OCI-M2 (cell line): ENCODE measurements at regions not wholly inside any gene's neighbourhood (a gene's known extent, or its start where the extent isn't known, plus 50 kb on each side); places are given as distances from the start of the nearest gene placed in this dataset.
"Not testable (repeated sequence)": the region's sequence is repeated elsewhere in the genome, so short reads cannot be mapped to it uniquely, and the experiment has no call there.

Experiments
- DNase-seq: peaks from one replicate; lab custom pipeline; 2025; ENCODE audit not compliant: unreplicated experiment; lab: John Stamatoyannopoulos, UW

DNA sequence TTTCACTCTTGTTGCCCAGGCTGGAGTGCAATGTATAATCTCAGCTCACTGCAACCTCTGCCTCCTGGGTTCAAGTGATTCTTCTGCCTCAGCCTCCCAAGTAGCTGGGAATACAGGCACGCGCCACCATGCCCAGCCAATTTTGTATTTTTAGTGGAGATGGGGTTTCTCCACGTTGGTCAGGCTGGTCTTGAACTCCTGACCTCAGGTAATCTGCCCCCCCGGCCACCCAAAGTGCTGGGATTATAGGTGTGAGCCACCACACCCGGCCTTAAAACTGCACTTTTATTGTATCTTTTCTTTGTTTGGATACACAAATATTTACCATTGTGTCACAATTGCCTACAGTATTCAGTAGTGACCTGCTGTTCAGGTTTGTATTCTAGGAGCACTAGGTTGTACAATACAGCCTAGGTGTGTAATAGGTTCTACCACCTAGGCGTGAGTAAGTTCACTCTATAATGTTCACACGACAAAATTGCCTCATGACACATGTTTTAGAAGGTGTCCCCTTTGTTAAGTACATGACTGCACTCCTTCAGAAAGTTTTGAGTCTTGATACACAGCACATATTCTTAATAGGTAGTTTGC, 71.3 kb upstream of the SLC22A23 start:
- DNase-seq: not testable (repeated sequence)

DNA sequence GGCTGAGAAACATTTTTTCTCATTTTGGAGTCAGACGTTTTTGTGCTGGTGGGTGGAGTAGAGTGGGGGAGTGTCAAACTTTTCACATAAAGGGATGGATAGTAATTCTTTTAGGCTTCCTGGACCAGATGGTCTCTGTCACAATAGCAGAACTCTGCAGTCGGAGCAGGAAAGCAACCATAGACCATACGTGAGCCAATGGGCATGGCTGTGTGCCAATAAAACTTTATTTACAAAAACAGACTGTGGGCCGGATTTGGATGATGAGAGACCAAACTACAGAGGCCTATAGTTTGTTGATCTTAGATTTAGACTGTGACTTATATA, 70.8 kb upstream of the SLC22A23 start:
- DNase-seq: no peak

DNA sequence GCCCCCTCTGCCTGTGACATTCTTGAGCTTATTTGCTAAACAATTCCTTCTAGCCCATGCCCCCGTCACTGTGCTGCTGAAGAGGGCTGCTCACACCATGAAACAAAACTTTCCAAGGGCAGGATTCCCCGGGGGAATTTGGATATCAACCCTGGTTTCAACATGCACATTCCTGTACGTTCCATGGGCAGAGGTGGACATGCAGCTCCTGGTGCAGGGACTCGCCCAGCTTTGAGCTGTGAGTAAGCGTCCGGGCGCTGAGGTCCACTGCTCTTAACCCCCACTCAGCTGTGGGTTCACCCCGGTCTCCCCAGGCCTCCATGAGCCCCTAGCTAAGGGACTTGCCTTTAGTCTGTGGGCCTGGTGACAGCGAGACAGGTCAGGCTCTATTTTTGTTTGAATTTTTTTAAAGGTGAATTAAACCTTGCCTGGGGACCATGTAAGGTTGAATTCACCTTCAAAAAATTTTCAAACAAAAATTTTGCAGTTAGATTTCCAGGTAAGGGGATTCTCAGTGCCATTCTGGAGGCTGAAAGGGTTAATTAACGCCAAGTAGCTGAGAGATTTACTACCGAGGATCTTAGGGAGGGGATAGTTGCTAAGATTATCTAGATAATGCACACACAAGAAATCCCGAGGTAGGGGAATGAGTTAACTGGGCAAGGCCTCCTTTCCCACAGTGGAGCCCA, 70.3 kb upstream of the SLC22A23 start:
- no peak for DNase-seq

DNA sequence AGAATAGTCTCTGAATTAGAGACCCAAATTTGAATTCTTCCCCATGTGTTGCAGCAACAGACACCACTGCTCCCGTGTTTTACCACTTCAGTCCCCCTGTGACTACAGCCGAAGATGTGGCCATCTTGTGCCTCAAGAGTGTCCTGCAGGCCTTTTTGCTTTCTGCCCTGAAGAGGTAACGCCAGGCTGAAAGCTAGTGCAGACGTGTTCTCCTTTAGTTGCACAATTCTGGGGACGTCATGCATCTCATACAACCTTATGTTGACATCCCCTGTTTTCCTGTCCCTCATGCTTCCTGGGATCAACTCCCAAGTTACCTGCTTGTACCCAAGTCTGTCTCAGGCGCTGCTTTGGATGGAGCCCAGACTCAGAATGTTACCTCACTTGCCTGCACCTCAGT, 69.1 kb upstream of the SLC22A23 start:
- DNase-seq: no peak

DNA sequence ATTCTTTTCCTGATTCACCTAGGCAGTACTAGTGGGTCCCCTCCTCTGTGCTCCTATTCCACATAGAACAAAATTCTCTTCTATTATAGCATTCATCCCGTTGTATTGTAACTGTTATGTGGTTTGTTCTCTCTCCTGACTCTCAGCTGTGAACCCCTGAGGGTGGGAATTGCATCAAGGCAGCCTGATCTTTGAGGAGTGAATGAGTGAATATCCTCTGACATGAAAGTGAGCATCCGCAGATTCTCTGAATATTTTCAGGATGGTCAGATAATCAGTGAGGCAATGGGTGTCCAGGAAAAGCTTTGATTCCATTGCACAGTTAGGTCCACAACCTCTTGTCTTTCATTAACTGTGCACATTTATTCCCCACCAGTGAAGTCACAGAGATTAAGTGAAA, 67.6 kb upstream of the SLC22A23 start:
- DNase-seq: no peak

DNA sequence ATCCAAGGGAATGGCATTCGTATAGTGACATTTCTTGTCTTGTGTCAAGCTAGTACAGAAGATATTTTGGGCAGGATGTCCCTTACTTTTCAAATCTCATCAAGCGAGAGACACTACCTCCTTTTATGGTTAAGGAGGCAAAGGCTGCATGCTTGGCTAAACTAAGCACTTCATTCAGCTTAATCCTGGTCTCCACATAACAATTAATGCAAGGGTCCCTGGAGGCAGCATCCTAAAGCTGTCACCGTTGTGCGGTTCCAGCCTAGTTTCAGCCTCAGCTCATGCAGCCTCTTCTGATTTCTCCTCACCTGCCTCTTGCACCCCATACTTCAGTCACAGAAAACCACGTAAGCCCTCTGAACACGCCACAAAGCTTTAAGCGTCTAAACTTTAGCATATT, 67.1 kb upstream of the SLC22A23 start:
- no peak for DNase-seq

DNA sequence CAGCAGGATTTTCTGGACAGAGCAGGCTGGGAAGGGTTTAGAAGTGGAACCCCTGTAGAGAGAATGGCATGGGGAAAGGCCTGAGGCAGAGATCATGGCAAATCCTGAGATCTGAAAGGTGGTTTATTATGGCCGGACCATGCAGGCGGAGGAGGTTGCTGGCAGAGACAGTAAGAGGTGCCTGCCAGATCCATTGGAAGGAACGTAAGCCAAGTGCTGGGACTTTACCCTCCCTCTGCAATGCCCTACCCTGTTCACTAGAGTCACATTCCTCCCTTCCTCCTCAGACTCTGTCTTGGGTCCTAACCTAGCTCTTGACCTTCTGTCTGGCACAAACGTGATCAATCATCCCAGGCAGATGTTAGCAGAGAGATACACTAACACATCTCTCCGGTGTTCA, 66.4 kb upstream of the SLC22A23 start:
- DNase-seq: no peak

DNA sequence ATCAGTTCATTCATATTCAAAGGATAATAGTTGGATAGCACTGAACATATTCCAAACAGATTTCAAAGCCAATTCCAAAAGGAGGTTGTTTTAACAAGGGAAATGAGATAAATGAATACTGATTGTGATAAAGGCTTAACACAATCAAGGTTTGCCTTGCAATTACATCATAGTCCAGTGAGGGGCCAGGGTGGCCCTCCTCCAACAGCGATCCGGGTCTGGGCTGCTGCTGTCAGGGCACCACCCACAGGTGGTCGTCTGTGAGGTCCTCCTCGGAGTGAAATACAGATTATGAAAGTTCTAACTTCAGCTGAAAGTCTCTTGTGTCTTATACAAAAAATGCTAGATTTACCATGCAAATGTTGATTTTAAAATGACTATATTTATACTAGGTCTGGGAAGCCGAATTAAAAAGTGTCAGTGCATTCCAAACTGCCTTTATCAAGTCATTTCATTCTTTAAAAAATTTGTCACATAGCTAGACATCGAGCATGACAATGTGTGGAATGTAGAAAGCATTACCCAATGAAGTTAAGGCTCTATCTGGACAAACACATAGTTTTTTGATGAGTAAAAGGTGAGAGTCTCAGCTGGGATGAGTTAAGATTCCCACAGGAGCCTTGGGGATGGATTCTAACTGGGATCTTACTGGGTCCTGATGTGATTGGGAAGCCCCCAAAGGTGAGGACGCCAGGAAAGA, 65.9 kb upstream of the SLC22A23 start:
- no peak for DNase-seq

DNA sequence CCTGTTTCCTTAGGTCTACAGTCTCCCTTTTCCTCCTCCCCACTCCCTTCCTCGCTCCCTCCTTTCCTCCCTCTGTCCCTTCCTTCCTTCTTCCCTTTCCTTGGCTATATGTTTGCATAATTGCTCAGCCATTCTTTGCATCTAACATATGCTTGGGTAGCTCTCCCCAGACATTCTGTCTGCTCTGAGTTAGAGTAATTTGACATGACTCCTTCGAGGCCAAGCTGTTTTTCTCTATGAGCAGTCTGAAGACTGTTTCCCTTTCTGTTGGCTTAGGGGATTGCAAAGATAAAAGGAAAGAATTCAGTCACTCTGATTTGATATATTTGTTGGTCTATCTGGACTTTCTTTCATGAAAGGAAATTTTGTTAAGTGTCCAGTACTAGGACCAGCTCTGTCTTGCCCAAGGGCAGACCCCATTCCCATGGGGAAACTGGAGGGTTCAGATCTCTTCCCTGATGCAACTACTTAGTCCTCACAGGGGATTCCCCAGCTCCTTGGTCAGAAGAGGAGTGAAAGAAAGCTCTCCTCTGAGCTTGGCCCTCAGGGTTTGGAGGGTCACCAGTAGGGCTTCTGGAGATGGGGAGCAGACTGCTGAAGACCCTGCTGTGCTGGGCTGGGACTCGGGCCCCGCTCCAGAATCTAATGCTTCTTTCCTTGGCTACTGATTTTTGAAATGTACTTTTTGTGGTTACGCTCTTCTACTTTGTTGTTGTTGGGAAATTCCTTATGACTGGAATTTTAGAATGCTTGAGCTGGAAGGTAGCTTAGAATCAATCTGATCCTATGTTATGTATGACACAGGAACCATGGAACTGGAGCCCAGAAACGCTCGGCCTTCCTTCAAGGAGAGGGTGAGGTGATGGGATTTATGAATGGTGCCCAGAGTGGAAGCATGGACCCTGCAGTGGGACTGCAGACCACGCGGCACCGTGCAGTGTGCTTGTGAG, 63.7 kb upstream of the SLC22A23 start:
- DNase-seq: no peak

DNA sequence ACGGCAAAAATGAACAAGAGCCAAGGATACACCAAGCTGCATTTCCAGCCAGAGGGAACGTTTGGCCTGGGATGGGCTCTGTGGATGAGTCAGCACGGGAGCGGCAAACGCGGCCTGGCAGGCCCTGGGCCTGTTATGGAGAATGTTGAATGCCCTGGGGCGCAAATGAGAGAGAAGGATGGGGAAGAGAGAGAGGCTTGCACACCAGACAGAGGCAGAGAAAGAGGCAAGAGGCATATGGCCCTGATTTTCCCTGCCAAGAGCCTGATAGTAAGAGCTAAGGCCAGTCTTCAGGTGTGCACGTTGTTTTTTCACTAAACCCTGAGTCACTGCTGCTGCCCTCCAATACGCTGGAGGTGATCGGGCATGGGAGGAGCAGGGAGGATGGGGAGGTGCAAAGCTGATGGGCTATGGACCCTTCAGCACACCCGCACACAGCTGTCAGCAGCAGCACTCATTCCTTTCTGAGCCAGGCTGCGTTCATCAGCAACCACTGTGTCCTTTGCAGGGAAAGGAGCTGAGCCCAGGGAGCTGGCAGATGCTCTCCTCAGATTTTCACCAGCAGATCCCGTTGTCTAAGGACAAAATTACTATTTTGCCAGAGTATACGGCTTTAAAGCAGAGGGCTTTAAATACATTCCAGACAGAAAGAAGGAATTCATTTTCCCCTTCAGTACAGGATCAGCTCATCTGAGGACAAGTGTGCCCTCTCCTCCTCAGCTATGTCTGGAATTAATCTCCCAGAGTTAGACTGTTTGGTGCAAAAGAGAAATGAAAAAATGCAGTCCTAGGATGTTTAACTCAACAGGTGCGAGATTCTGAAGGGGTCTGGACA, 61.7 kb upstream of the SLC22A23 start:
- DNase-seq: no peak

DNA sequence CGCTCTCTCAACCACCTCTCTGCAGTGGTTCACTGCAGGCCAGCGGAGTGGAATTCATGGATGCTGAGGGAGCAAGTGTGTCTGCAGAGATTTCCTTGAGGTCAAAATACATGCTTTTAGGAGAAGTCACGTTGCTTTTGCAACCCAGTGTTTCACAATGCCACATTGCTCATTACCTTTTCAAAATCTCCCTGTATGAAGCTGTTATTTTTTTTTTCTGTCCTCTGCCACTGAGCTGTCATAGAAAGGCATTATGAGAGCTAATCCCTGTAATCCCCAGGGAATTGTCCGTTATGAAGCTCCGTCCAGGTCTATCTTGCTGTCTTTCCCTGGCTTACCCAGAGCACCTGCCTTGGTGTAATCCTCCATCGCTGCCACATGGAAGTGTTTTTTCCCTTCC, 60.5 kb upstream of the SLC22A23 start:
- DNase-seq: no peak

DNA sequence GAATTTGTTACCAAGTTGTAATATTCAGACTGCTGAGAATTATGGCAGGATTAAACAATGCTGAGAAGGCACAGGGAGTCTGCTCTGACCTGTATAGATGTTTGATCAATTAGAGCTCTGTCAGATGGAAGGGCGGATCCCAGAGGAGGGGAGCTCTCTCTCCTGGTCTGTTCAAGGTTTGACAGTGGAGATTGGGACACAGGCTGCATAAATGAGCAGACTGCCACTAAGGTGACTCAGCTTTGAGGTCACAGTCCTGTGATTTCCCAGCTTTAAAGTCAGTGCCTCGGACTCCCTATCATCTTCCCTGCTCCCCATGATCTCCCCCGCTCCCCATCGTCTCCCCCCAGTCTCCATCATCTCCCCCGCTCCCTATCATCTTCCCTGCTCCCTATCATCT, 59.2 kb upstream of the SLC22A23 start:
- no peak for DNase-seq

DNA sequence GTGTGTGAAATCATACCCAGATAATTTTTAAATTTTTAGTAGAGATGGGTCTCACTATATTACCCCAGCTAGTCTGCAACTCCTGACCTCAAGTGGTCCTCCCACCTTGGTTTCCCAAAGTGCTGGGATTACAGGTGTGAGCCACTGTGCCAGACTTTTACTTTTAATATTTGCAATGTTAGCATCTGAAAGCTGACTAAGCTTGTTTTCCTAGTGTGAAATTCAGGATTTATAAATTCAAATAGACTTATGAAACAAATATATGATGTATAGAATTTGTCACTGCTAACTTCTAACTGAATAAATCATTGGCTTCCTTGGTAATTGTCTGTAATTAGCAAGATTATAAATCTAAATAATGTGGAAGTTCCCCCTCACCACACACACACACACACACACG, 58.8 kb upstream of the SLC22A23 start:
- DNase-seq: no peak

DNA sequence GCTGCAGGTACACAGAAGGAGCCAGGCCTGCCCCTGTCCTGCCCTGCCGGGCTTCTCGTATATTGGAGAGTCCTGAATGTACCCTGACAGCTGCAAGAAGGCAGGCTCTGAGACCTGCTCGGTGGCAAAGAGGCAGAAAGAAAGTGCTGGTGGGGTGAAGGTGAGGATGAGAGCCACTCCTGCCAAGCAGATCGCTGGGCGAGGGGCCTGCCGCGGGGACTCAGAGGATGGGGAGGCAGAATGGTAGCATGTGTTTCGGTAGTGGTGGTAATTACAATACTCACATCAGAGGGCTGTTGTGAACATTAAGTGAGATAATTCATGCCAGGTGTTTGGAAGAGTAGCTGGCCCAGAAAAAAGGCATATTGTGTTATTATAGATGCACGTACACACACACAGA, 56.6 kb upstream of the SLC22A23 start:
- DNase-seq: no peak

DNA sequence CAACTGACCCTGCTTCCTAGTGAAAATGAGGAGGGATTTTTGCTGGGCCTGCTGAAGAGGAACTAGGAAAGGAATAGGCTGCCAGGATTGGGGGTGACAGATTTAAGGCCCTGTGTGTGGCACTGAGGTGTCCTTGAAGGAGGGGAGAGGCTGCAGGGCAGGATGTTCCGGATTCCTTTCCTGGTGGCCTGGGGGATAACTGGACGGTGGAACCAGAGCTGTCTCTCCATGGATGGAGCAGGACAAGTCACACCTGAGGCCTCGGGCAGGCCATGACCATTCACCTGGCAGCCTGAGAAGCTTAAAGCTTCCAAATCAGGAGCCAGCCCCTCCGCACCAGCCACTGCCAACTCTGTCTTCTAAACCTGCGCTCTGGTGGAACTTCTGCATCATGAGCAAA, 56.0 kb upstream of the SLC22A23 start:
- DNase-seq: no peak

DNA sequence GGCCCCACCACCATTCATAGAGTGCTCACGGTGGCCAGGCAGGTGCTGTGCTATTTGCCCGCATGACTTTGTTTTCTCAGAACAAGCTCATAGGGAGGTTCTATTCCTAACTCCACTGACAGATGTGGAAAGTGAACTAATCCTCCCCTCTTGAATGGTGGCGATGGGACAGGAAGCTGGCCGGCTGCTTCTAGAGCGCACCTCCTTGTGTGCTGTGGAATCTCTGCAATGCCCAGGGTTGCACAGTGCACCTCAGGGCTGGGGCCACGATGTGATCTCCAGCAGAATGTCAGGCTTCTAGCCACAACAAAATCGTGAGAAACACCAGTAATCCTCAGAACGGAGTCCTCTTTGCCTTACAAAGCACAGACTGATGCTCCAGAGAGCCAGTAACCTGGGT, 53.8 kb upstream of the SLC22A23 start:
- no peak for DNase-seq

DNA sequence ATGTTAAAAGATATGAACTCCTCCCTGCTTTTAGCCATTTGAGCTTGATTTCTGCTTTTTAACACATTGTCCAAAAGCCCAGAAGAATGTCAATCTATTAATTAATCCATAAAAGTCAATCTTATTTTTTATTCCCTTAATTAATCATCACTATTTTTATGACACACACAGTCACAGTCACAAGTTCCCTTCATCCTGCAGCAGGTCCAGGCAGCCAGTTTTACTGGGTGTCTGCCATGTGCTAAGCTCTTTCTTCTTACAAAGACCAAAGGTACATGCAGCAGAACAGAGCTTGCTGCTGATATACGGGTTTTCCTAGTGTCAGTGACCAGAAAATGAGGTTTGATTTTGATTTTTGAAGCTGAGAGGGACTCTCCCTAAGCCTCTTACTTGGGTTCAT, 53.3 kb upstream of the SLC22A23 start:
- DNase-seq: no peak

DNA sequence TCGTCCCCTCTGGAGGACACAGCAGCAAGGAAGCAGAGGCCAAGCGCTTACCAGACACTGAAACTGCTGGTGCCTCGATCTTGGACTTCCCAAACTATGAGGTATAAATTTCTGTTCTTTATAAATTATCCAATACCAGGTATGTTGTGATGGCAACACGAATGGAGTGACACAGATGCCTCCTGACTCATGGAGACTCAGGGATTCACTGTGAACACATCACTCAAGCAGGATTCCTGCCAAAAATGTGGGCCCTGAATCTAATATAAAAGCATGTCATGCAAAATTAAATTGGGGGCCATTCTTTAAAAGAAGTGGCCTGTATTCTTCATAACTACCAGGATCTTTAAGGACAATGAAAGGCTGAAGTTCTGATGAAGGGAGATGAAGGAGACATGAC, 52.5 kb upstream of the SLC22A23 start:
- DNase-seq: no peak

DNA sequence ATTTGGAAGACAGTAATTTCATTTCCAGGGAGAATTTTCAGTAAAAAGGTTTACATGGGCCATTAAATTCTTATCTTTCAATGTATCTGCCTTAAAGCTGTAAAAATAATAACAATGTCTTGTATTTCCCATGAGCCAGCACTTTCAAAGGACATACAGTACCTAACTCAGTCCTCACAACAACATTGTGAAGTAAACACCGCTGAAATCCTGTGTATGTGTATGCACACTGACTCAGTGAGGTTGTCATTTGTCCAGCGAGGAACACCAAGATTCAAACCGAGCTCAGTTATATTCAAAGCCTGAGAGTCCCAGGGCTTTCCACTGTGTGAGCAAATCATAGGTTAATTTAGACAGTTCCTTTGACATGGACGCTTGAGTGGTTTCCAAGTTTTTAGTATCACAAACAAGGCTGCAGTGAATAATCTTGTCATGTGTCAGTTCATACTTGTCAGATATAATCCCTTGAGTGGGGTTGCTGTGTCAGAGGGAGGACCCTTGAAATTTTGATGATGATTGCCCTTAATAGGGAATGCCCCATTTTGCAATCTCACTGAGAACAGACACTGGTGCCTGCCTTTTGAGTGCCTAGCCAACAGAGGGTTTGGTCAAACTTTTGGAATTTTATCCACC, 50.0 kb upstream of the SLC22A23 start:
- no peak for DNase-seq
